ENCODE measurements at regions not wholly inside any gene's neighbourhood (a gene's known extent, or its start where the extent isn't known, plus 50 kb on each side); places are given as distances from the start of the nearest gene placed in this dataset.

- TF ChIP-seq ISL1 (CRISPR knock-in tag; IDR thresholded peaks at IDR 0.05) (no peak), ZFP30 (CRISPR knock-in tag; IDR thresholded peaks at IDR 0.05) (no peak), POU6F1 (CRISPR knock-in tag; IDR thresholded peaks at IDR 0.05; ENCODE audit: borderline replicate concordance, low read depth) (no peak), TCF4 (CRISPR knock-in tag; IDR thresholded peaks at IDR 0.05; ENCODE audit: borderline replicate concordance) (no peak), ARNTL (CRISPR knock-in tag; IDR thresholded peaks at IDR 0.05; ENCODE audit: borderline replicate concordance, low read depth) (no peak), BACH2 (CRISPR knock-in tag; IDR thresholded peaks at IDR 0.05; ENCODE audit: borderline replicate concordance) (no peak), SNAI2 (CRISPR knock-in tag; IDR thresholded peaks at IDR 0.05) (no peak), TSHZ2 (CRISPR knock-in tag; IDR thresholded peaks at IDR 0.05) (no peak), PATZ1 (CRISPR knock-in tag; IDR thresholded peaks at IDR 0.05; ENCODE audit: borderline replicate concordance) (no peak), ESRRG (CRISPR knock-in tag; IDR thresholded peaks at IDR 0.05) (no peak), ZC3H10 (CRISPR knock-in tag; IDR thresholded peaks at IDR 0.05) (no peak), ZNF565 (CRISPR knock-in tag; conservative IDR thresholded peaks at IDR 0.05; ENCODE audit: low read depth) (no peak), ZNF70 (CRISPR knock-in tag; IDR thresholded peaks at IDR 0.05) (no peak)
- ATAC-seq = no peak
These were observed 62.9 kb upstream of the OXGR1 start for GRCh38 chr13:97057176-97057575.

GRCh38 chr13:97058391-97058790, 64.1 kb upstream of the OXGR1 start:
- no peak for TF ChIP-seq ARNTL (CRISPR knock-in tag; IDR thresholded peaks at IDR 0.05; ENCODE audit: borderline replicate concordance, low read depth)
- no peak for TF ChIP-seq ESRRG (CRISPR knock-in tag; IDR thresholded peaks at IDR 0.05)
- TF ChIP-seq ZNF8 (CRISPR knock-in tag; IDR thresholded peaks at IDR 0.05) = no peak
- TF ChIP-seq RARB (CRISPR knock-in tag; IDR thresholded peaks at IDR 0.05) = no peak
- no peak for TF ChIP-seq ZFP3 (CRISPR knock-in tag; IDR thresholded peaks at IDR 0.05)
- no peak for TF ChIP-seq ZC3H10 (CRISPR knock-in tag; IDR thresholded peaks at IDR 0.05)
- TF ChIP-seq OSR1 (CRISPR knock-in tag; IDR thresholded peaks at IDR 0.05) = no peak
- TF ChIP-seq ZFP30 (CRISPR knock-in tag; IDR thresholded peaks at IDR 0.05) = no peak
- no peak for TF ChIP-seq GLIS3 (CRISPR knock-in tag; IDR thresholded peaks at IDR 0.05)
- ATAC-seq = no peak

GRCh38 chr13:97058926-97059325, 64.7 kb upstream of the OXGR1 start:
- ATAC-seq = no peak

More at GRCh38 chr13:97058926-97059325, 64.7 kb upstream of the OXGR1 start:
- TF ChIP-seq CSDC2 (CRISPR knock-in tag; IDR thresholded peaks at IDR 0.05) (no peak), BACH2 (CRISPR knock-in tag; IDR thresholded peaks at IDR 0.05; ENCODE audit: borderline replicate concordance) (no peak), PATZ1 (CRISPR knock-in tag; IDR thresholded peaks at IDR 0.05; ENCODE audit: borderline replicate concordance) (no peak), ZFP3 (CRISPR knock-in tag; IDR thresholded peaks at IDR 0.05) (no peak), CSRNP3 (CRISPR knock-in tag; IDR thresholded peaks at IDR 0.05) (no peak), ZFP30 (CRISPR knock-in tag; IDR thresholded peaks at IDR 0.05) (no peak), ZNF8 (CRISPR knock-in tag; IDR thresholded peaks at IDR 0.05) (no peak), POU6F1 (CRISPR knock-in tag; IDR thresholded peaks at IDR 0.05; ENCODE audit: borderline replicate concordance, low read depth) (no peak), TSHZ2 (CRISPR knock-in tag; IDR thresholded peaks at IDR 0.05) (no peak), ZNF70 (CRISPR knock-in tag; IDR thresholded peaks at IDR 0.05) (no peak), TCF4 (CRISPR knock-in tag; IDR thresholded peaks at IDR 0.05; ENCODE audit: borderline replicate concordance) (no peak)
- TF ChIP-seq, protein P1, sequence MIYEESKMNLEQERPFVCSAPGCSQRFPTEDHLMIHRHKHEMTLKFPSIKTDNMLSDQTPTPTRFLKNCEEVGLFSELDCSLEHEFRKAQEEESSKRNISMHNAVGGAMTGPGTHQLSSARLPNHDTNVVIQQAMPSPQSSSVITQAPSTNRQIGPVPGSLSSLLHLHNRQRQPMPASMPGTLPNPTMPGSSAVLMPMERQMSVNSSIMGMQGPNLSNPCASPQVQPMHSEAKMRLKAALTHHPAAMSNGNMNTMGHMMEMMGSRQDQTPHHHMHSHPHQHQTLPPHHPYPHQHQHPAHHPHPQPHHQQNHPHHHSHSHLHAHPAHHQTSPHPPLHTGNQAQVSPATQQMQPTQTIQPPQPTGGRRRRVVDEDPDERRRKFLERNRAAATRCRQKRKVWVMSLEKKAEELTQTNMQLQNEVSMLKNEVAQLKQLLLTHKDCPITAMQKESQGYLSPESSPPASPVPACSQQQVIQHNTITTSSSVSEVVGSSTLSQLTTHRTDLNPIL (CRISPR knock-in tag; IDR thresholded peaks at IDR 0.05; ENCODE audit: low read depth) = no peak

All from SK-N-SH treated with all-trans-retinoic acid at 6 μM for 48 hours (cell line).